OCI-LY1 (cell line): ENCODE measurements at regions not wholly inside any gene's neighbourhood (a gene's known extent, or its start where the extent isn't known, plus 50 kb on each side); places are given as distances from the start of the nearest gene placed in this dataset.

Experiments used
- EZH2 ChIP-seq: fragments of 200-600 bp; sonication (generic), shearing (Covaris generic); IDR thresholded peaks from 2 replicates; pipeline ENCODE4 v1.8.0; 2017; ENCODE audit warnings: borderline replicate concordance, mixed run types, mild to moderate bottlenecking, antibody characterized with exemption, low read length, moderate library complexity, mixed read lengths
- TF ChIP-seq, protein P1 (sequence below): fragments of 200-600 bp; sonication (generic), shearing (Covaris generic); IDR thresholded peaks from 2 replicates; pipeline ENCODE4 v1.5.1; 2017; ENCODE audit warnings: mild to moderate bottlenecking, antibody characterized with exemption, low read length, moderate library complexity, mixed read lengths

DNA sequence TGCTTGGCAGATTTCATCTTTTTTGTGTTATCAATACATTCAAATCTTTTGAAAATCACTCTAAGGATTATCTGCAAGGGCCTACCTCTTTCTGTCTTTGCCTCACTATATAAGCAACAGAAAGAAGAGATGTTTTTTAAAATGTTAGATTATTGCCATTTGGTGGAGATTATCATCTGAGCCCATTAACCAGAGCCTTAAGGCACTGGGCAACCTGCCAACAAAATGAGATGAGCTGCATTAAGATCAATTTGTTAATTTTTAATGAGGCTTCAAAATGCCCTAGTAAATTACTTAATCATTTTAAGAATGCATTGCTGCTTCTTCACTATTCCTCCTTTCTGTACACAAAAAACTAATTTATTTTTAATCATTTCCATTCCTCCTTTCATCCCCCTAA is 314.1 kb downstream of the SNX13 start:
- TF ChIP-seq, protein P1, sequence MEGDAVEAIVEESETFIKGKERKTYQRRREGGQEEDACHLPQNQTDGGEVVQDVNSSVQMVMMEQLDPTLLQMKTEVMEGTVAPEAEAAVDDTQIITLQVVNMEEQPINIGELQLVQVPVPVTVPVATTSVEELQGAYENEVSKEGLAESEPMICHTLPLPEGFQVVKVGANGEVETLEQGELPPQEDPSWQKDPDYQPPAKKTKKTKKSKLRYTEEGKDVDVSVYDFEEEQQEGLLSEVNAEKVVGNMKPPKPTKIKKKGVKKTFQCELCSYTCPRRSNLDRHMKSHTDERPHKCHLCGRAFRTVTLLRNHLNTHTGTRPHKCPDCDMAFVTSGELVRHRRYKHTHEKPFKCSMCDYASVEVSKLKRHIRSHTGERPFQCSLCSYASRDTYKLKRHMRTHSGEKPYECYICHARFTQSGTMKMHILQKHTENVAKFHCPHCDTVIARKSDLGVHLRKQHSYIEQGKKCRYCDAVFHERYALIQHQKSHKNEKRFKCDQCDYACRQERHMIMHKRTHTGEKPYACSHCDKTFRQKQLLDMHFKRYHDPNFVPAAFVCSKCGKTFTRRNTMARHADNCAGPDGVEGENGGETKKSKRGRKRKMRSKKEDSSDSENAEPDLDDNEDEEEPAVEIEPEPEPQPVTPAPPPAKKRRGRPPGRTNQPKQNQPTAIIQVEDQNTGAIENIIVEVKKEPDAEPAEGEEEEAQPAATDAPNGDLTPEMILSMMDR = no peak
- TF ChIP-seq EZH2 = no peak
